ENCODE measurements at regions not wholly inside any gene's neighbourhood (a gene's known extent, or its start where the extent isn't known, plus 50 kb on each side); places are given as distances from the start of the nearest gene placed in this dataset.

GRCh38 chr11:116538677-116539076 is 234.1 kb downstream of the BUD13 start:
- Histone ChIP-seq H3F3A (replicated peaks; ENCODE audit: low read depth) (no peaks in the 10 kb centered on the region), H3K9me2 (ENCODE audit: insufficient read depth) (no peaks in the 10 kb centered on the region), H3K4me3 (no peak overlapping the region), H3K36me3 (ENCODE audit: insufficient read depth) (no peaks in the 10 kb centered on the region), H3K79me2 (replicated peaks; ENCODE audit: insufficient read depth) (no peaks in the 10 kb centered on the region), H3K4me2 (no peak overlapping the region), H3K27me3 (ENCODE audit: insufficient read depth) (no peaks in the 10 kb centered on the region), H3K27ac (ENCODE audit: low read depth) (no peak overlapping the region), H3K4me1 (ENCODE audit: insufficient read depth) (peaks cover 6% of the 10 kb centered on the region), H2AFZ (no peak overlapping the region), H4K20me1 (replicated peaks; ENCODE audit: insufficient read depth) (no peaks in the 10 kb centered on the region)
- no peak for ATAC-seq
- TF ChIP-seq ZNF331 (CRISPR knock-in tag; IDR thresholded peaks at IDR 0.05; ENCODE audit: low read depth) (no peak), ZNF462 (CRISPR knock-in tag; IDR thresholded peaks at IDR 0.05) (no peak), STAT1 (IDR thresholded peaks at IDR 0.05; ENCODE audit: unreplicated experiment) (no peak), ZNF114 (CRISPR knock-in tag; IDR thresholded peaks at IDR 0.05) (no peak)
- H3K36me3 Mint-ChIP-seq (ENCODE audit: low read depth): no peaks in the 10 kb centered on the region; the same call in 2 of the 3 replicates
- H3K27me3 Mint-ChIP-seq (ENCODE audit: insufficient read depth, low read depth, poor library complexity): peaks cover 5% of the 10 kb centered on the region
- no peak for DNase-seq (ENCODE audit: low spot score)
- H3K4me1 Mint-ChIP-seq: peaks cover 3% of the 10 kb centered on the region; the same call in 1 of the 3 replicates
- H3K27ac Mint-ChIP-seq: no peak overlapping the region
- H3K4me3 Mint-ChIP-seq: no peak overlapping the region
- peaks cover 5% of the 10 kb centered on the region; the same call in 1 of the 3 replicates for H3K9me3 Mint-ChIP-seq

- Histone ChIP-seq H3K27me3 (ENCODE audit: insufficient read depth) (no peaks in the 10 kb centered on the region), H2AFZ (no peak overlapping the region), H3K79me2 (replicated peaks; ENCODE audit: insufficient read depth) (no peaks in the 10 kb centered on the region), H3K4me3 (no peak overlapping the region), H3K4me1 (ENCODE audit: insufficient read depth) (peaks cover 16% of the 10 kb centered on the region), H4K20me1 (replicated peaks; ENCODE audit: insufficient read depth) (no peaks in the 10 kb centered on the region), H3K4me2 (no peak overlapping the region), H3F3A (replicated peaks; ENCODE audit: low read depth) (no peaks in the 10 kb centered on the region), H3K9me2 (ENCODE audit: insufficient read depth) (no peaks in the 10 kb centered on the region), H3K27ac (ENCODE audit: low read depth) (no peak overlapping the region), H3K36me3 (ENCODE audit: insufficient read depth) (no peaks in the 10 kb centered on the region)
- ATAC-seq (no peak), DNase-seq (ENCODE audit: low spot score) (no peak)
- no peak overlapping the region for H3K27ac Mint-ChIP-seq
- H3K4me1 Mint-ChIP-seq: peaks cover 6% of the 10 kb centered on the region
- H3K36me3 Mint-ChIP-seq (ENCODE audit: low read depth): no peaks in the 10 kb centered on the region; the same call in 2 of the 3 replicates
- no peak overlapping the region for H3K4me3 Mint-ChIP-seq
- H3K9me3 Mint-ChIP-seq: peaks cover 5% of the 10 kb centered on the region; the same call in 1 of the 3 replicates
- H3K27me3 Mint-ChIP-seq (ENCODE audit: insufficient read depth, low read depth, poor library complexity): peaks cover 5% of the 10 kb centered on the region
- TF ChIP-seq CTCF (conservative IDR thresholded peaks at IDR 0.05; ENCODE audit: low read depth in 2 of 2) (no peak), STAT1 (IDR thresholded peaks at IDR 0.05; ENCODE audit: unreplicated experiment) (no peak), POLR2AphosphoS5 (IDR thresholded peaks at IDR 0.05; ENCODE audit: low read depth) (no peak), EZH2phosphoT487 (IDR thresholded peaks at IDR 0.05; ENCODE audit: unreplicated experiment) (no peak), REST (IDR thresholded peaks at IDR 0.05; ENCODE audit: unreplicated experiment) (no peak), EZH2 (IDR thresholded peaks at IDR 0.05; ENCODE audit: low read depth, unreplicated experiment) (no peak), ZNF114 (CRISPR knock-in tag; IDR thresholded peaks at IDR 0.05) (no peak)
These were observed 235.1 kb downstream of the BUD13 start for GRCh38 chr11:116537709-116538108.
